Ishikawa (cell line): ENCODE measurements at regions not wholly inside any gene's neighbourhood (a gene's known extent, or its start where the extent isn't known, plus 50 kb on each side); places are given as distances from the start of the nearest gene placed in this dataset.

ENCODE experiments used
- CEBPB ChIP-seq: IDR thresholded peaks from 2 replicates; pipeline ENCODE4 v1.6.1; 2012
- CREB1 ChIP-seq: IDR thresholded peaks from 2 replicates; pipeline ENCODE4 v1.6.1; 2012; ENCODE audit warnings: low read depth
- EGR1 ChIP-seq: IDR thresholded peaks from 2 replicates; pipeline ENCODE4 v1.6.1; 2012
- EP300 ChIP-seq: IDR thresholded peaks from 2 replicates; pipeline ENCODE4 v1.6.1; 2012; ENCODE audit warnings: borderline replicate concordance
- FOXM1 ChIP-seq: IDR thresholded peaks from 2 replicates; pipeline ENCODE4 v1.6.1; 2012; ENCODE audit warnings: low read depth, borderline replicate concordance
- NFIC ChIP-seq: IDR thresholded peaks from 2 replicates; pipeline ENCODE4 v1.6.1; 2012
- RAD21 ChIP-seq: IDR thresholded peaks from 2 replicates; pipeline ENCODE4 v1.6.1; 2012; ENCODE audit warnings: low read depth
- TAF1 ChIP-seq: IDR thresholded peaks from 2 replicates; pipeline ENCODE4 v1.6.1; 2012; ENCODE audit warnings: low read depth, mild to moderate bottlenecking
- TCF12 ChIP-seq: IDR thresholded peaks from 2 replicates; pipeline ENCODE4 v1.6.1; 2012; ENCODE audit warnings: low read depth
- TEAD4 ChIP-seq: IDR thresholded peaks from 2 replicates; pipeline ENCODE4 v1.6.1; 2012
- YY1 ChIP-seq: IDR thresholded peaks from 2 replicates; pipeline ENCODE4 v1.6.1; 2012; ENCODE audit warnings: low read depth
- ZBTB7A ChIP-seq: IDR thresholded peaks from 2 replicates; pipeline ENCODE4 v1.6.1; 2012; ENCODE audit warnings: low read depth
- TF ChIP-seq, protein P1 (sequence below): IDR thresholded peaks from 2 replicates; pipeline ENCODE4 v1.6.1; 2012
- TF ChIP-seq, protein P2 (sequence below): IDR thresholded peaks from 2 replicates; pipeline ENCODE4 v1.6.1; 2012; ENCODE audit warnings: low read depth, mild to moderate bottlenecking
- TF ChIP-seq, protein P3 (sequence below): IDR thresholded peaks from 2 replicates; pipeline ENCODE4 v1.6.1; 2012

DNA sequence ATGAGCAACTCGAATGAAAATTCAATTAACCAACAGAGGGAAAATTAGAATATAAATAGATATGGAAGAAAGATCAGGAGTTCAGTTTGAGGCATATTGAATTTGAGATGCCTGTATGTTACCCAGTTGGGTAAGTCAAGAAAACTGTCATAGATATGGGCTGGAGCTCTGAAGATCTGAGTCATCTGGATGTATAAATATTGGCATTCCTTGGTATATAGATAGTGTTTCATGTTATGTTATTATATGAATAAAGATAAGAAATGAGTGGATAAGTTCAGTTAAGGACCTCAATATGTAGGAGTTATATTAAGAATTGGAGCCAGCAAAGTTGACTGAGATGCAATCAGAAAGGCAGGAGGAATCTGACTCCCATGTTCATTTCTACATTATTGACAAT is 543.6 kb upstream of the SMIM31 start:
- TF ChIP-seq EP300 (no peak), TAF1 (no peak), NFIC (no peak), YY1 (no peak), CREB1 (no peak), RAD21 (no peak), ZBTB7A (no peak), EGR1 (no peak), TCF12 (no peak), FOXM1 (no peak), TEAD4 (no peak), CEBPB (no peak)
- TF ChIP-seq, protein P1, sequence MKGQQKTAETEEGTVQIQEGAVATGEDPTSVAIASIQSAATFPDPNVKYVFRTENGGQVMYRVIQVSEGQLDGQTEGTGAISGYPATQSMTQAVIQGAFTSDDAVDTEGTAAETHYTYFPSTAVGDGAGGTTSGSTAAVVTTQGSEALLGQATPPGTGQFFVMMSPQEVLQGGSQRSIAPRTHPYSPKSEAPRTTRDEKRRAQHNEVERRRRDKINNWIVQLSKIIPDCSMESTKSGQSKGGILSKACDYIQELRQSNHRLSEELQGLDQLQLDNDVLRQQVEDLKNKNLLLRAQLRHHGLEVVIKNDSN: no peak
- TF ChIP-seq, protein P2, sequence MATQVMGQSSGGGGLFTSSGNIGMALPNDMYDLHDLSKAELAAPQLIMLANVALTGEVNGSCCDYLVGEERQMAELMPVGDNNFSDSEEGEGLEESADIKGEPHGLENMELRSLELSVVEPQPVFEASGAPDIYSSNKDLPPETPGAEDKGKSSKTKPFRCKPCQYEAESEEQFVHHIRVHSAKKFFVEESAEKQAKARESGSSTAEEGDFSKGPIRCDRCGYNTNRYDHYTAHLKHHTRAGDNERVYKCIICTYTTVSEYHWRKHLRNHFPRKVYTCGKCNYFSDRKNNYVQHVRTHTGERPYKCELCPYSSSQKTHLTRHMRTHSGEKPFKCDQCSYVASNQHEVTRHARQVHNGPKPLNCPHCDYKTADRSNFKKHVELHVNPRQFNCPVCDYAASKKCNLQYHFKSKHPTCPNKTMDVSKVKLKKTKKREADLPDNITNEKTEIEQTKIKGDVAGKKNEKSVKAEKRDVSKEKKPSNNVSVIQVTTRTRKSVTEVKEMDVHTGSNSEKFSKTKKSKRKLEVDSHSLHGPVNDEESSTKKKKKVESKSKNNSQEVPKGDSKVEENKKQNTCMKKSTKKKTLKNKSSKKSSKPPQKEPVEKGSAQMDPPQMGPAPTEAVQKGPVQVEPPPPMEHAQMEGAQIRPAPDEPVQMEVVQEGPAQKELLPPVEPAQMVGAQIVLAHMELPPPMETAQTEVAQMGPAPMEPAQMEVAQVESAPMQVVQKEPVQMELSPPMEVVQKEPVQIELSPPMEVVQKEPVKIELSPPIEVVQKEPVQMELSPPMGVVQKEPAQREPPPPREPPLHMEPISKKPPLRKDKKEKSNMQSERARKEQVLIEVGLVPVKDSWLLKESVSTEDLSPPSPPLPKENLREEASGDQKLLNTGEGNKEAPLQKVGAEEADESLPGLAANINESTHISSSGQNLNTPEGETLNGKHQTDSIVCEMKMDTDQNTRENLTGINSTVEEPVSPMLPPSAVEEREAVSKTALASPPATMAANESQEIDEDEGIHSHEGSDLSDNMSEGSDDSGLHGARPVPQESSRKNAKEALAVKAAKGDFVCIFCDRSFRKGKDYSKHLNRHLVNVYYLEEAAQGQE: no peak
- TF ChIP-seq, protein P3, sequence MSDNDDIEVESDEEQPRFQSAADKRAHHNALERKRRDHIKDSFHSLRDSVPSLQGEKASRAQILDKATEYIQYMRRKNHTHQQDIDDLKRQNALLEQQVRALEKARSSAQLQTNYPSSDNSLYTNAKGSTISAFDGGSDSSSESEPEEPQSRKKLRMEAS: no peak

DNA sequence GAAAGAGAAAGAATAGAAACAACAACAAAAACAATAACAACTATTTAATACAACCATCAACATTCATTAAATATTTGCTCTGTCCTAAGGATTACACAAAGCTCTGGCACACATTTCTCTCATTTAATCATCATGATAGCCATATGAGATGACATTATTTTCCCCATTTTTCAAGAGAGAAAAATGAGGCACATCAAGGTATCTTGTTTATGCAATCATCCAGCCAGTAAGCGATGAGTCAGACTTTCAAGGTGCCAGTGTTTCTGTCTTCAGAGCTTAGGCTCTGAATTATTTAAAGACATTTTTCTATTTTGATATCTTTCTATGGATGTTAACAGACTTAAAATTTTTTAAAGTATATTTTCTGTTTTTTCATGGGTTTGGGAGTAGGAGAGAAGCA is 541.8 kb upstream of the SMIM31 start:
- TF ChIP-seq CREB1 (no peak), NFIC (no peak), YY1 (no peak), TEAD4 (no peak), RAD21 (no peak), ZBTB7A (no peak), EP300 (no peak), TAF1 (no peak), CEBPB (no peak), EGR1 (no peak)
- TF ChIP-seq, protein P1: no peak

DNA sequence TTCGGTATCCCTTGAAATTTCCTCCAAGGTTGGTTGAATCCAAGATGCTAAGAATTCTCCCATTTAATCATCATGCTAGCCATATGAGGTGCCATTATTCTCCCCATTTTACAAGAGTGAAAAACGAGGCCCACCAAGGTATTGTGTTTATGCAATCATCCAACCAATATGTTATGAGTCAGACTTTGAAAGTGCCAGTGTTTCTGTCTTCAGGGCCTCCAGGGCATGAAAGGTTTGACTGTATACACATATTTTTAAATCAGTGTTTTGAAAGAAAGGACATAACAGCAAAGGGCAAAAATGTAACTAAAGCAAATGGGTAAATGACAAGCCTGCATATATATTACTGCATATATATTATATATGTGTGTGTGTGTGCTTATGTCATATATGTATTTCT is 541.2 kb upstream of the SMIM31 start:
- TF ChIP-seq EGR1: no peak
- no peak for TF ChIP-seq CREB1
- TF ChIP-seq, protein P3: no peak
- no peak for TF ChIP-seq TCF12
- no peak for TF ChIP-seq EP300
- no peak for TF ChIP-seq NFIC

DNA sequence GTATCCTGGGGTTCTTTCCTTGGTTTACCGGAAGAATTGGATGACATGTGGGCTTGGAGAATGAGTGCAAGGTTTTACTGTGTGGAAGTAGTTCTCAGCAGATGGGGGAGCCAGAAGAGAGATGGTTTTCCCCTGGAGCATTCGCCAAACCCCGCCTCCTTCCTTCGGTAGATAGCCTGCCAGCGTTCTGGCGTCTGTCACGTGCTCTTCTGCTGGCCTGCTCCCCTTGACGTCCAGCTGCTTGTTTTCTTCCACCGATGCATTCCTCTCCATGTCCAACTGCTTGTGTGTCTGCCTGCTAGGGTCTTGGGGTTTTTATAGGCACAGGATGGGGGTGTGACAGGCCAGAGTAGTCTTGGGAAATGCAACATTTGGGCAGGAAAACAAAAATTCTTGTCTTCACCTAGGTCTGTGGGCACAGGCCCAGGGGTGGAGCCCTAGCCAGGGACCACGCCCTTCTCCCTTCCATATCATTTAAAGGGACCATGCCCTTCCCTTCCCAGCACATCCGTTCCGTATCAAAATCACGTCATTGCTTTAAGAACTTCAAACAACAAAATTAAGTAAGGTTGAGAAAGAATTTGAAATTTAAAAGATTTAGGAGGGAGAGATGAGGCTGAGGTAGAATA is 538.7 kb upstream of the SMIM31 start:
- TF ChIP-seq, protein P3: no peak
- TF ChIP-seq TCF12 (no peak), ZBTB7A (no peak), NFIC (no peak), TEAD4 (no peak), TAF1 (no peak), FOXM1 (no peak), CEBPB (no peak), EP300 (no peak), EGR1 (no peak)
- TF ChIP-seq, protein P1: no peak

DNA sequence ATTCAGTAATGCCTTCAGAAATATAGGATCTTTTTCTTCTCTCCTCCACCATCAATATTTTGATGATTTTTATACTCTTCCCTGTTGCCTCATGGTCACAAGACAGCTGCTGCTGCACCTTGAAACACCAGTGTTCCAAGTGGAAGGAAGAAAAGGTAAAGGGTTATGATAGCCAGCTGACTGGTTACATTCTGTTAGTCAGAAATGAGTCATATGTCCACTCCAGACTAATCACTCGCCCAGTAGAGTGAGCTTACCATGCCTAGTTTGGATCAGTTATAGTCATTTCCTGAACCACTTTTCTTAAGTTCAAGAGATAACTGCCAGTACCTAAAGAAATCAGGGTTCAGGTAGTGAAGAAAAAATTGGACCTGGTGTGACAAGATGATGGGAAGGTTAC is 532.3 kb upstream of the SMIM31 start:
- TF ChIP-seq RAD21: no peak
- TF ChIP-seq, protein P3: no peak
- TF ChIP-seq EP300: no peak
- TF ChIP-seq, protein P2: no peak
- TF ChIP-seq CREB1: no peak
- no peak for TF ChIP-seq CEBPB
